Activated T-helper 1 cell treated with Interleukin-2 at 50 U/mL for 16 hours (primary cell): ENCODE measurements at regions not wholly inside any gene's neighbourhood (a gene's known extent, or its start where the extent isn't known, plus 50 kb on each side); places are given as distances from the start of the nearest gene placed in this dataset.
A peak's percentile ranks its signal among the peaks of the same experiment; 100 is the strongest.
"Not testable (repeated sequence)": the region's sequence is repeated elsewhere in the genome, so short reads cannot be mapped to it uniquely, and the experiment has no call there.

Experiments used
- DNase-seq: peaks from one replicate; pipeline ENCODE4 v3.0.0-alpha.2; 2020; ENCODE audit warnings: low read depth

GRCh38 chr11:64428693-64429092, 69.7 kb downstream of the RPS6KA4 start:
- DNase-seq = no peak

GRCh38 chr11:64429970-64430369, 71.0 kb downstream of the RPS6KA4 start:
- DNase-seq = no peak

- no peak for DNase-seq
These were observed 71.7 kb downstream of the RPS6KA4 start for GRCh38 chr11:64430645-64431044.

- DNase-seq = no peak
These were observed 77.0 kb downstream of the RPS6KA4 start for GRCh38 chr11:64436000-64436399.

- no peak for DNase-seq
These were observed 78.5 kb downstream of the RPS6KA4 start for GRCh38 chr11:64437426-64437825.

GRCh38 chr11:64438986-64439771, 80.2 kb downstream of the RPS6KA4 start:
- DNase-seq = no peak

- not testable (repeated sequence) for DNase-seq
These were observed 81.0 kb downstream of the RPS6KA4 start for GRCh38 chr11:64439772-64440491.

GRCh38 chr11:64441127-64441526, 82.2 kb downstream of the RPS6KA4 start:
- no peak for DNase-seq

GRCh38 chr11:64443001-64443400, 84.0 kb downstream of the RPS6KA4 start:
- DNase-seq = no peak

GRCh38 chr11:64444838-64445441, 86.0 kb downstream of the RPS6KA4 start:
- no peak for DNase-seq

GRCh38 chr11:64445651-64446050, 86.7 kb downstream of the RPS6KA4 start:
- DNase-seq = no peak

- DNase-seq = no peak
These were observed 89.1 kb downstream of the RPS6KA4 start for GRCh38 chr11:64447831-64448598.

- DNase-seq = peak; percentile 46
These were observed 89.8 kb downstream of the RPS6KA4 start for GRCh38 chr11:64448599-64449380.

GRCh38 chr11:64449381-64450167, 90.6 kb downstream of the RPS6KA4 start:
- peak; percentile 44 for DNase-seq

- no peak for DNase-seq
These were observed 91.2 kb downstream of the RPS6KA4 start for GRCh38 chr11:64450168-64450560.

GRCh38 chr11:64451856-64452255, 92.9 kb downstream of the RPS6KA4 start:
- no peak for DNase-seq

- no peak for DNase-seq
These were observed 94.5 kb downstream of the RPS6KA4 start for GRCh38 chr11:64453466-64453865.

- no peak for DNase-seq
These were observed 96.7 kb downstream of the RPS6KA4 start for GRCh38 chr11:64455456-64456261.

GRCh38 chr11:64456509-64457320, 97.8 kb downstream of the RPS6KA4 start:
- DNase-seq = no peak
